ENCODE measurements at regions not wholly inside any gene's neighbourhood (a gene's known extent, or its start where the extent isn't known, plus 50 kb on each side); places are given as distances from the start of the nearest gene placed in this dataset.

DNA sequence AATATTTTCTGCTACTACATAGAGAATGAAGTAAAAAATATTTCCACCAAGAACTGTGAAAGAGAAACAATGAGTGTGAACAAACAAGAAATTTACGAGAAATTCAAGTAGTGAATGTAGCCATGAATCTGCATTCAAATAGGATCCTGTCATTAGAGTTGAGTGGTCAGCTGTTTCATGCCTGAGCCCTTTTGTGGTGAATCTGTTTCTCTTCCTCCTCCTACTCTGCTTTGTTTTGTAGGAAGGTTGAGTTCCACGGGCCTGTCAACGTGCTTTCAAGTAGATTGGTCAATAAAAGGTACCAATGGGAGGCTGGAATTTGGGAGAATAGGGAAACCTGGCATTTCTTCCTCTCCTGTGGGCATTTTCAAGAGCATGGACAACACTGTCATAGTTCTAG is 1749.6 kb upstream of the FLRT2 start:
- no peak for ATAC-seq
- intact Hi-C loops (cut with DNase I): no loop called here
- no peak for DNase-seq

DNA sequence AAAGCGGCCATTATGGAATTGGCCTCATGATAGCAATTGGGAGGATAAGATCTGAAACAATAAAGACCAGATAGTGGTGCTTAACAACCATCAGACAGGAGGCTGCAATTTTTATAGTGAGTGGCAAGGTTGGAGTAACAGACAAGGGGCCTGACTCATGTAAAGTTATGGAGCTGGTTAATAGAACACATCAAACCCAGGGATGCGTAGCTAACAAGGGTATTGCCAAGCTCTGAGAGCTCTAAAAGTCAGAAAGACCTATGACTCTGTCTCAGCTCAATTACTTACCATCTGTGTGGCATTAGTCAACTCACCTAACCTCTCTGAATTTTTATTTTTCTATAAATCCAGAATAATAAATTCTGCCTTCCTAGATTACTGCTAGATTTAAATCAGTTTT is 1731.5 kb upstream of the FLRT2 start:
- no peak for DNase-seq
- intact Hi-C loops (cut with DNase I): no loop called here

DNA sequence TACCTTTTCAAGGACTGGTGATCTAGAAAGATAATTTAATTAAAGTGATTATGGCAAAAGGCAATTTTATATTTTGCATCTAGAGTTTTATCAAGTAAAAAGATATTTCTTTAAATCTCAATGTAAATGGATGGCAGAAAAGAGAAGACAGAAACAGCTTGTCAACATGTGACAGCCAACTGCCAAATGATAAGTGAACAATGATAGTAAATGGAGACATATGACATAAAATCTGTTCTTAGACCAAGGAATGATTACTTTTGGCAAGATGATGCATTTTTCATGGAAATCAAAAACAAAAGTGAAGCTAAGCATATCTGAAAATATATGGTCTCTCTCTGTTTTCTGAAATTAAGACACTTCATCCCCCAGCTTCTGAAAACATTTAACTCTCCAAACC is 1730.7 kb upstream of the FLRT2 start:
- no peak for ATAC-seq
- no peak for DNase-seq
- intact Hi-C loops (cut with DNase I): no loop called here

More for the DNA sequence above, 1731.5 kb upstream of the FLRT2 start:
- ATAC-seq: no peak

DNA sequence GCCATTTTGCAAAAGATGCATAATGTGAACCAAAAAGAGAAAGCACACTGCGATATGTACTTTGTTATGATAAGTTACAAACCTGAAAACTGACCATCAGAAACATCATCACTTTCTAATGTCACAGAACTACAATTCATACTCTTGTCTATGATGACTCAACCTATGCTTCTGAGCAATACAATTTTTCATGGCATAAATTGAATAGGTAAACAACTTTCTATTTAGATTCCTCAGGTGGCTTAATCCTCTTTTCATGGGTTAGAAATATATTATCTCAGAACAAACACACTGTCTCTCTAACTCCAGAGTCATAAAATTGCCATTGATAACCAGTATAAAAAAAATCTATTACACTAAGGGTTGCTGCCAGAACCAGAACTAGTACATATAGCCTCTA is 1715.0 kb upstream of the FLRT2 start:
- DNase-seq (no peak), ATAC-seq (no peak)
- intact Hi-C loops (cut with DNase I): no loop called here

DNA sequence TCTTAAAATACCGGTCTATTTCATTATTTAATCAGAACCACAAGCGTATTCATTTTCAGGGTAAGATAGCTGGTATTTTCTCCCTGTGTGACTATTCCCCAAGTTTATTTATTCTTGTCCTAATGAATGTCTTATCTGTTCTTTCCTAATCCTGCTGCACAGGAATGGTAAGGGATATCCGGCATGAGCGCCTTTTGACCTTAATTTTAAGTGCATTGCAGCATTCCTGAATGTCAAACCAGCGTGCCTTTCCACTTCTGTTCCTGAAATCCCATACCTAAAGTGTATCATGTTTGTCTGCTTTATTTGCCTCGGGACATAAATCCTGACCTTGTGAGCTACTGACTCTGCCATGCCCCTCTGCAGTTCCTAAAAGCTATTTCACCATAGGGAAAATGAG is 1713.2 kb upstream of the FLRT2 start:
- intact Hi-C loops (cut with DNase I): no loop called here
- DNase-seq: no peak
- no peak for ATAC-seq

DNA sequence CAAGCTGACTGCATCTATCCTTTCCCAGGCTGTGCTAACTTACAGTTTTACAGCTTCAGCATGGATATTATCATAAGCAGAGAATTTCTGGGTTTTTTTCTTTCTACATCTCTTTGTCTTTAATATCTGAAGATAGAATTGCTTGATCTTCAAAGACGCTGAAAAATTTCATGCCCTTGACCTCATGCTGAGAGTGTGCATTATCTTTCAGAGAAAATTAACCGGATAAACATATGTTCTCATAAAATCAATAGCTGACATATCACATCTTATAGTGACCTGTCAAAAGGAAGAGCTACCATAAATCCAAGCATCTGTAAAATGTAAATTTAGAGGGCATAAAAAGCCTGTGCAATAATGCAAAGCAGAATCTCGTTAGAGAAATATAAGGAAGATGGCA is 1704.1 kb upstream of the FLRT2 start:
- ATAC-seq: no peak
- intact Hi-C loops (cut with DNase I): no loop called here
- DNase-seq: no peak

DNA sequence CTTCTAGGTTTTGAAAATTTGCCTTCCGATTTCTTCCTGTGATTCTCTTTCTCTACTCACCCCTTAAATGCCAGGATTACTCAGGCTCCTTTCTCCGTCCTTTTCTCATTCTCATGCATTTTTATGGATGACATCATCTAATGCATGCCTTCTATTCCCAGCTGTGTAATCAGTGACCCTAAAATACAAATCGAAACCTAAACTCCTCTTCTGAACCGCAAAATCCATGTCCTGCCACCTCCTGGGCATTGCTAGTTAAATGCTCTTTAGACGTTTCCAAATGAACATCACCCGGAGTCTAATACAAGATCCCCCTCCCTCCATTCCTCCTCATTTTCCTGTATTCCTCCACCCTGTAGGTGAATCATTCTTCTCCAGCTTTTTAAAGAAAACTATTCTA is 1703.1 kb upstream of the FLRT2 start:
- intact Hi-C loops (cut with DNase I): no loop called here
- ATAC-seq (no peak), DNase-seq (no peak)

DNA sequence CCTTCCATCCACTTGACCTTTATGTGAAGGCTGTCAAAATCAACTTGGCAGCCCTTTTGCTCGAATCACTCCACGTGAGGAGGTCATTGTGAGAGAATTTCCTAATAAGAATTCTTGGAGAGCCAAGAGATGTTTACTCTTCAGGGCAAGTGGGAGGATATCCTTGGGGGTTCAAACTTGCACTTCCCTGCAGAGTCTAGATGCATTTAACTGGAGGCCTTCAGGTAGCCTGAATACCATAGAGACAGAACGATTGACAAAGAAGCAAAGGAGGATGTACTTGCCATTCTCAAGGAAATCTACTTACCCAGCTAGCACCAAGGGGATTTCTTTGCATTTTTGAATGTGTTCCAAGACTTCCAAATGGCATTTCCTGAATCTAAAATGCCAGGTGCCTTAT is 1702.6 kb upstream of the FLRT2 start:
- intact Hi-C loops (cut with DNase I): no loop called here
- no peak for ATAC-seq
- DNase-seq: no peak

DNA sequence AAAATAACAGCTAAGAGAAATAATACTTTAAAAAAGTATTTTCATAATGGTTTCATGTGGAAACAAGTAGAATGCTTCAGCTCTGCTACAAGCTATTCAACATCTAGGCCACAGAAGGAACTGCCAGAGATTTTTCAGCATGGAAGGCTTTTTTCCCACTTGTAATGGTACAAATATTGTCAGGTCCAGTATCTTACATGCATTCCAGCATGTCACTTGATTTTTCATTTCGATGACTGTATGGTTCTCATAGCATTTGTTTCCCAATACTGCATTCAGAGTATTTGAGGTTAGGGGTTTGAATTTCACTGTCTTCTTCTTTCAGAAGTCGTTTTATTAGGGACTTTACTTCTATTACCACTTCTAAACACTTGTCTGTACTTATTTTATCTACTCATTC is 1701.5 kb upstream of the FLRT2 start:
- no peak for ATAC-seq
- intact Hi-C loops (cut with DNase I): no loop called here
- no peak for DNase-seq

DNA sequence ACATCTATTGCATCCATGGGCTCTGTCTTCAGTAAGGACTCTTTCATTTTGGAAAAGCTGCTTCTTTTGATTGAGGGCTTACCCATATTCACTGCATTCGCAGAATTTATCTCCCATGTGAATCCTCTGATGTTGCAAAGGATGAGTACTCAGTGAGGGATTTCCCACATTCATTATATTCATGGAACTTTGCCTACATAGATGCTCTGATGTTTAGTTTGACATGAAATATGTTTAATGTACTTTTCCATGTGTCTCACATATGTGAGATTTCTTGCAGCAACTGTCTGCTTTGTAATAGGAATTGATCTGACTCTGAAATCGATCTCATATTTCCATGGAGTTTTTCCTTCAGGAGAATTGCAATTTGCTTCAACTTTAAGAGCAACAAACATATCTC is 1699.6 kb upstream of the FLRT2 start:
- DNase-seq (no peak), ATAC-seq (no peak)
- intact Hi-C loops (cut with DNase I): no loop called here

DNA sequence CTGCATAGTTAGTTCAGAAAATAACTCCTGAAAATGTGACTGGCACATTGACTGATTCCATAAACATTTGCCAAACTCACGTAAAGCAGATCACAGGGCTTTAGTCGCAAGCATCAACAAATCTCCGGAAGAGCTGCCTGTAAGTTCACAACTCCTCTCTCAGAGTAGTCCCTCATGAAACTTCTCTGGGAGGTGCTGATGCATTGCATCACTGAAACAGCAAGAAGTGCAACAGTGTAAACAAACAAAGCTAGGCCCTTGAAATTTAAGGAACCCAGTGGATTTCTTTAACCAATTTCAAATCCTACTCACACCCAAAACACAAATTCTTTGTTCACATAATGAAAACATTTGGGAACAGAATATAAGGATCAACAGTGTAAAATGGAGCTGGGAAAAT is 1691.7 kb upstream of the FLRT2 start:
- intact Hi-C loops (cut with DNase I): no loop called here
- DNase-seq: no peak
- no peak for ATAC-seq

DNA sequence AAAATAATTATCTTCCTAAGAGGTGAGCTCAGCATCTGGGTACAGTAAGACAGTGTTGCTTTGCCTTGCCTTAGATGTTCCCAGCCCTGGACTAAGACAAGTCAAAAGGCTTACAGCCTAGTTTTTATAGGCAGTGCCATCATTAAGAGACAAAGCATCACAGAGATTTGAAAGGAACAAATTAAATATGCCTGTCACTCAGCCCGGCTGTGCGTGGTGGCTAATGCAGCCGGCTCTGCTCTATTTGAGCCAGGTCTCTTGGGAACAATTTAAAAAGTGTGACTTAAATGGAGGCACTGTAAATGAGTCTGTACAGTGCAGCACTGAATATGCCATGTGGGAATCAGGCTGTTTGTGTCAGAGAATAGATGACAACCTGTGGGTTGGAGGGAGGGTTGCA is 1687.4 kb upstream of the FLRT2 start:
- intact Hi-C loops (cut with DNase I): no loop called here
- no peak for ATAC-seq

DNA sequence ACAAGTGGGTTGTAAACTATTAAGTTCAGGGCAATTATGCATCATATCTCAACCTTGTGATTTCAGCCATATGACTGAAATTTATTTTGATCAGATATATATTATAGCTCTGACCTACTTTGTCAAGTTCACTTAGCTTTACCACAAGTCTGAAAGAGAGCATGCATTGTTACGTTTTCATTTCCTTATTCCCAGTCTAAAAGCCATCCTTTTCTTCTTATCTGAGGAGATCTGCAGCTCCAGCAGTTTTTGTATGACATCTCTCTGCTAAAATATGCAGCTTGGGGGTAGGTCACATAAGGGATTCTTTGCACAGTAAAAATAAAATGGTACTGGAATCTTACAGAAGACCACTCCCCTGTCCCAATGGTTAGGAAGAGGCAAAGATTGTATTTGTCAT is 1682.8 kb upstream of the FLRT2 start:
- DNase-seq (no peak), ATAC-seq (no peak)
- intact Hi-C loops (cut with DNase I): no loop called here

More for the DNA sequence above, 1687.4 kb upstream of the FLRT2 start:
- DNase-seq: no peak

DNA sequence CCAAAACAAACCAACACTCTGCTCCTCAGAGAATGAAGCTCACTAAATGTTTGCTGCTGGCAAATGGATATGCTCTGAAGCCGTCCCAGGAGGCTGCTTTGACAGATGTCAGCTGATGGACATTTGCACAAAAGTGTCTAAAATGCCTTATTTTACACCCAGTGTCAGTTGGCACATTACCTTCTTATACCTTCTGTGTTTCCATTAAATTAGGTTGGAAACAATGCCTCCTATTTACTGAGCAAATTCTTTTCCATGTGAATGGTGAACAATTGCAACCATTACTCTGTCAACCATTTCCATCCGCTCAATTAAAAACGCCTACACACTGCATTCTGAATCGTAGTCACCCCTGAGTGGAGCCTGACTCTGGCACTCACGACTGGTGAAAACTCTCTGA is 1679.9 kb upstream of the FLRT2 start:
- intact Hi-C loops (cut with DNase I): no loop called here
- ATAC-seq (no peak), DNase-seq (no peak)

DNA sequence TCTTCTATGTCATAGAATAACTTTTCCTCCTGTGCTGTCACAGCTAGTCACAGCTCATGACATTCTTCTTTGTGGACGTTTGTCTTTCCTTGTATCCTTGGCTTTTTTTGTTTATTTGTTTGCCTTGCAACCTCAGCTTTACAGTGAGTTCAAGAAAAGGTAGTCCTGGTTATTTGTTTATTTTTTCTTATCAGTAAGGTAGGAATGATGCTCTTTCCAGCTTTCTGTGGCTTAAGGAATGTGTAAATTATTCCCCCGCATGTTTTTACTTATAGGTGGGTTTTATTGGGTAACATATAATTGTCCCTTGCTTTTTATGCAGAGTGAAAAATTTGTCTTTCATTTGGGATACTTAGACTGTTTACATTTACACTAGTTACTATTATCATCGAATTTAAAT is 1673.6 kb upstream of the FLRT2 start:
- intact Hi-C loops (cut with DNase I): no loop called here

DNA sequence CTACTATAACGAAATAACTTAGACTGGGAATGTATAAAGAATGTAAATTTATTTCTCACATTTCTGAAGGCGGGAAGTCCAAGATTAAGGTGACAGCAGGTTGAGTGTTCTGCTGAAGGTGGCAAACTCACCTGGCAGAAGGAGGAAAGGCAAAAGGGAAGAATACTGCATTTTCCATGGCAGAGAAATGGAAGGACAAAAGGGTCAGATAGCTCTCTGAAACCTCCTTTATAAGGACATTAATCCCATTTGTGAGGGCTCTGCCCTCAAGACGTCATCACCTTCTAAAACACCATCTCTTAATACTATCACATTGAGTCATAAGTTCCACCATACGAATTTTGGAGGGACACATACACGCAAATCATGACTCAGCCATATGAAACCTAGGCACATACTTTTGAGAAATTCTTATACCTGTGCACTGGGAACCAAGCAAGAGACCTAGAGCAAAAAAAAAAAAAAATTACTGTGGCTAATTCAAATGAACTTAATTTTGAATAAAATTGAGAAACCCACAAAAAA is 1669.3 kb upstream of the FLRT2 start:
- DNase-seq: no peak
- ATAC-seq: no peak
- intact Hi-C loops (cut with DNase I): no loop called here

More for the DNA sequence above, 1673.6 kb upstream of the FLRT2 start:
- DNase-seq (no peak), ATAC-seq (no peak)

DNA sequence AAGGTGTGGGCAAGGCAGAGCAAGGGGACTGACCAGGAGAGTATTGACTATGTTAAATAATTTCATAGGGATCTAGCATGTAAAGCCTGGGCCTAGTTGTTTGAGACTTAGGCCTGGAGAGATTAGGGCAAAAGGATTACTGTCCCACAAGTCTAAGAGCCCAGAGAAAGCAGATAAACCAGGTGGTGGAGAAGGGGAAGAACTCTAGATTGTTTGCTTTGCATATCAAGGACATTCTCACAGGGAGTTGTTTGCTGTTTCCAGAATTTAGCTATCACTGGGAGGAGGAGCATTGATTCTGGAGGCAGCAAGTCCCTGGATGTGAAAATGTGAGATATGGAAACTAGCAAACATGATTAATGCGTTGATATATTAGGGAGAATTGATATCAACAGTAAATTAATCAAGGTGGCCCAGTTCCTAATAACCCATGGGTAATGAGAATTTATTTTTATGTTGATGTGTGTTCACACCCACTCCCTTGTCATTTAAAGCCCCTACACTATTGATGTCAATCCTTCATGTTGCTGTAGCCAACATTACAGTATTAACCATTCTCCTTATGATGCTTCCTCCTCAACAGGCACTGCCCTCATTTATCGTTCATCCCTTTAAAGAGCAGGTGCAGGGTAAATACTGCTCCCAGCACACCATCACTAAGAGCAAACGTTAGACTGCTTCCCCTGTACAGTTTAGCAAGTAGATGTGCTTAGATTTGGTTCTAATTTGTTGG is 1666.7 kb upstream of the FLRT2 start:
- intact Hi-C loops (cut with DNase I): no loop called here
- ATAC-seq (no peak), DNase-seq (no peak)

DNA sequence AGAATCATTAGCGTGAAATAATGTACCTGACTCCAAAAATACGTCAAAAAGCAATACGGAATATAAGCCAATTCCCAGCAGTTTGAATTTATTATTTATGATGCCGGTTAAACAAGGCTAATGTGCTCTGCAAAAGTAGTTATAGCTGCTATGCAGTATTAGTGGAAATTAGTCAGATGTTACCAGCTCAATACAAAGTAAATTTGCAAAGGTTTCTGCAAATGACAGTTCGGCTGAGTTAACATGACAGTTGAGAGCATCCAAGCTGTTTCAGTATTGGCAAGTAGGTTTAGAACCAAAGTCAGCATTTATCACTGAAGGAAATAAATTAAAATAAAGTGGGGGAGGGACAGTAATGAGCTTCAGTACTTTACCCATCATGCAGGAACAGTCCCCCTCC is 1665.8 kb upstream of the FLRT2 start:
- ATAC-seq: no peak
- no peak for DNase-seq
- intact Hi-C loops (cut with DNase I): no loop called here

DNA sequence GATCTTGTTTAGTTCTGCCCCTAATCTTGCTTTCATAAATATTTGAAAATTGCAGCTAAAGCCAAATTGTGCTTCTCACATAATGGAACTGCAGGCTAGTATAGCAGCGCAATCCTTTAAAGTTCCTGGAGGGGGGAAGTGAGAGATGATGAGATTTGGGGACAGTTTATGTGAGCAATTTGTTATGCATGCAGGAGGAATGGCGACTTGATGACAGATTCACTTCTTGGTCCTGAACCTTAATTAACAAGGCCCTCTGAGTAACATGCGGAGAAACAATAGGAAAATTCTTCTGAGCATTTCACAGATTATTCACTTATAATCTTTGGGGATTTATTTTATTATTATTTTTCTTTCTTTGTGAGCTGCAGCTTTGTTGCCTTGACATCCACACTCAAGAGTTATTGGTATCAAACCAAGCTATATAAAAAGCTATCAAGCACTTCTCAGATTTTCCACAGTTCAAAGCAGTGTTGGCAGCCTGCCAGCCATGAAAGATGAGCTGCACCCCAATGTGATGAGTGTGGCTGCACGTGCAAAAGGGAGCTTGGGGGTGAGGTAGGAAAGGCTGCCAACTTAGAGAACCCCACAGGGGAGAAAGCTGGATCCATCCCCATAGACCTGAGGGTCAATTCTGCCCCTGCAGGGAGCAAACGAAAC is 1662.2 kb upstream of the FLRT2 start:
- no peak for ATAC-seq
- intact Hi-C loops (cut with DNase I): no loop called here
- peak; percentile 12 for DNase-seq

DNA sequence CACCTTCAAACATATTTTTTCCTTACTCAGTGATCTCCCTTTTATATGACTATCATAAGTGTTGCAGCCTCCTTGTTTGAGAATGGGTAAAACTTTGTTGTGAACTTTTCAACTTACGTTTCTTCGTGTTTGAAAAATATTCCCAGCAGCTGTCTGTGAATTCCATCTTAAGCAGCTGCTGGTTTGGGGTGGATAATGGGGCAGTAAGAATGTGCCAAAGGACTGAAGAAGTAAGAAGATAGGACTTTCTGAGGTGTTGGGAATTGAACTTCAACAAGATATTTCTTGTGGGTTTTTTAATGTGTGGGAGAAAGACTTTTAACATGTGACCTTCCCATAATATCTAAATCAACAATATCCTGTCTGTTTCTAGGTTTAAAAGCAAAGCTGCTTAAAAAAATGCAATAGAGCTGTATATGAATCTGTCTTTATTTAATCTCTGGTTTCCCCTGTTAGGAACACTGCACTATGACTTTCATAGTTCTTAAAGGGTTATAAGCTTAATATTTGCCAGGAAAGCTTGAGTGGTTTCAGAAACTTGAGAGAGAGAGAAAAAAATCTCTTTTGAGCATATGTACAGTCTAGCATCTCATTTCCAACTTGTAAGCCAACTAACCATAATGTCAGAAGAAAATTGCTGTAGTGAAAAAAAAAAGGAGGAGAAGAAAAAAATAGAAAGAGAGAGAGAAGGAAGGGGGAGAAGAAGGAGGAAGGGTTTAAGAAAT is 1659.2 kb upstream of the FLRT2 start:
- DNase-seq (no peak), ATAC-seq (no peak)
- intact Hi-C loops (cut with DNase I): no loop called here

Data from left cardiac atrium (tissue), 4 donors.